Esophagus squamous epithelium (tissue), 5 donors: ENCODE measurements at regions not wholly inside any gene's neighbourhood (a gene's known extent, or its start where the extent isn't known, plus 50 kb on each side); places are given as distances from the start of the nearest gene placed in this dataset.

Source experiments
- DNase-seq: peaks from one replicate; lab custom pipeline; 2025; lab: John Stamatoyannopoulos, UW
- H3K27ac ChIP-seq, 4 donors: fragments of 200-600 bp; sonication (generic); one replicate each; pipeline ENCODE4 v1.5.1; 2016 to 2019; ENCODE audit warnings: mild to moderate bottlenecking in 1 of 4
- H3K27me3 ChIP-seq, 4 donors: fragments of 200-600 bp; sonication (generic); 1 replicate in 3 of 4; 2 replicates in 1 of 4; pipeline versions ENCODE4 v1.5.1 to v1.6.0; 2017 to 2021; ENCODE audit warnings: antibody characterized with exemption in 1 of 4
- H3K36me3 ChIP-seq, 3 donors: fragments of 200-600 bp; sonication (generic); one replicate each; pipeline ENCODE4 v1.5.1; 2016 to 2019
- H3K4me1 ChIP-seq, 3 donors: fragments of 200-600 bp; sonication (generic); one replicate each; pipeline ENCODE4 v1.5.1; 2017 to 2019
- H3K4me3 ChIP-seq, 4 donors: fragments of 200-600 bp; sonication (generic); 1 replicate in 3 of 4; 2 replicates in 1 of 4; pipeline ENCODE4 v1.5.1; 2016 to 2019; ENCODE audit warnings: mild to moderate bottlenecking in 2 of 4, moderate library complexity in 1 of 4
- H3K9me3 ChIP-seq, 3 donors: fragments of 200-600 bp; sonication (generic); one replicate each; pipeline ENCODE4 v1.5.1; 2016 to 2019
- CTCF ChIP-seq, 6 experiments: fragments of 450-650 bp in 4 of 6; fragments of 200-600 bp in 2 of 6; sonication (generic) in 2 of 6; IDR thresholded peaks; one replicate each; pipeline ENCODE4 v1.5.1; 2016 to 2019; ENCODE audit warnings: antibody characterized with exemption in 6 of 6, mild to moderate bottlenecking in 4 of 6, moderate library complexity in 4 of 6
- POLR2A ChIP-seq, 4 donors: fragments of 450-650 bp; IDR thresholded peaks; one replicate each; pipeline ENCODE4 v1.6.1; 2017; ENCODE audit warnings: antibody characterized with exemption in 4 of 4, mild to moderate bottlenecking in 4 of 4, moderate library complexity in 3 of 4
- WGBS, 2 donors: methylation state at CpG; one replicate each; pipeline ENCODE4 v1.1.5; 2018; 5-methylcytosine and 5-hydroxymethylcytosine counted together
- intact Hi-C: fragments of 100-400 bp; cut with DNase I; formaldehyde crosslinking; loops from one replicate; pipeline ENCODE4 v1.15.0; 2022
- donor health status: DM: yes; HTN: yes; CAD: no.

- Histone ChIP-seq H3K36me3 (no peaks in the 10 kb centered on the region), H3K9me3 (no peaks in the 10 kb centered on the region), H3K4me1 (no peaks in the 10 kb centered on the region), H3K4me3 (no peak overlapping the region), H3K27me3 (no peaks in the 10 kb centered on the region), H3K27ac (no peak overlapping the region)
- TF ChIP-seq POLR2A (IDR thresholded peaks at IDR 0.05) = no peak
- TF ChIP-seq CTCF (IDR thresholded peaks at IDR 0.05) = no peak
- DNase-seq = no peak
- WGBS, 2 donors = 69 to 77% methylated on average over 6 of the region's 6 CpGs
- intact Hi-C loops = no loop called here
Observed at GRCh38 chr10:62655337-62655994, 149.1 kb upstream of the ADO start.

GRCh38 chr10:62657244-62657835, 147.2 kb upstream of the ADO start:
- WGBS, 2 donors = 76 to 86% methylated on average over 1 to 7 of the region's 20 CpGs
- intact Hi-C loops = no loop called here
- H3K4me1 ChIP-seq = no peaks in the 10 kb centered on the region
- DNase-seq = no peak
- no peak overlapping the region for H3K27ac ChIP-seq
- H3K36me3 ChIP-seq = no peaks in the 10 kb centered on the region
- TF ChIP-seq CTCF (IDR thresholded peaks at IDR 0.05) = no peak
- no peak for TF ChIP-seq POLR2A (IDR thresholded peaks at IDR 0.05)
- no peak overlapping the region for H3K4me3 ChIP-seq
- no peaks in the 10 kb centered on the region for H3K27me3 ChIP-seq
- H3K9me3 ChIP-seq = no peaks in the 10 kb centered on the region

GRCh38 chr10:62658516-62658915, 146.0 kb upstream of the ADO start:
- Histone ChIP-seq H3K36me3 (no peaks in the 10 kb centered on the region), H3K27me3 (no peaks in the 10 kb centered on the region), H3K27ac (no peak overlapping the region), H3K4me1 (no peaks in the 10 kb centered on the region), H3K9me3 (no peaks in the 10 kb centered on the region), H3K4me3 (no peak overlapping the region)
- TF ChIP-seq CTCF (IDR thresholded peaks at IDR 0.05) (no peak), POLR2A (IDR thresholded peaks at IDR 0.05) (no peak)
- no peak for DNase-seq
- intact Hi-C loops = no loop called here
- 66 to 73% methylated on average over 4 to 5 of the region's 8 CpGs for WGBS, 2 donors

- Histone ChIP-seq H3K4me1 (no peaks in the 10 kb centered on the region), H3K27ac (no peak overlapping the region), H3K36me3 (no peaks in the 10 kb centered on the region), H3K4me3 (no peak overlapping the region), H3K27me3 (no peaks in the 10 kb centered on the region), H3K9me3 (no peaks in the 10 kb centered on the region)
- intact Hi-C loops = no loop called here
- WGBS, 2 donors = 44 to 86% methylated on average over 1 to 3 of the region's 3 CpGs
- no peak for DNase-seq
- TF ChIP-seq POLR2A (IDR thresholded peaks at IDR 0.05) (no peak), CTCF (IDR thresholded peaks at IDR 0.05) (no peak)
Observed at GRCh38 chr10:62661143-62661542, 143.4 kb upstream of the ADO start.

GRCh38 chr10:62662486-62662885, 142.0 kb upstream of the ADO start:
- TF ChIP-seq POLR2A (IDR thresholded peaks at IDR 0.05) (no peak), CTCF (IDR thresholded peaks at IDR 0.05) (no peak)
- WGBS, 2 donors = 69 to 89% methylated on average over 3 of the region's 3 CpGs
- Histone ChIP-seq H3K4me1 (no peaks in the 10 kb centered on the region), H3K27ac (no peak overlapping the region), H3K9me3 (no peaks in the 10 kb centered on the region), H3K4me3 (no peak overlapping the region), H3K36me3 (no peaks in the 10 kb centered on the region), H3K27me3 (no peaks in the 10 kb centered on the region)
- intact Hi-C loops = no loop called here
- DNase-seq = no peak
